Mucosa of descending colon (tissue), 3 donors: ENCODE measurements at regions not wholly inside any gene's neighbourhood (a gene's known extent, or its start where the extent isn't known, plus 50 kb on each side); places are given as distances from the start of the nearest gene placed in this dataset.

ENCODE experiments used
- ATAC-seq: fragments of 200-7000 bp; cut with Tn5 transposase; one replicate; pipeline ENCODE4 v1.9.1; 2020; ENCODE audit warnings: mild to moderate bottlenecking, moderate library complexity
- DNase-seq, 3 donors: peaks; one replicate each; pipeline ENCODE4 v3.0.0-alpha.2; 2020
- H3K36me3 ChIP-seq: fragments of 200-600 bp; one replicate; pipeline ENCODE4 v1.8.0; 2021; ENCODE audit warnings: low read depth, mild to moderate bottlenecking
- H3K4me1 ChIP-seq: fragments of 200-600 bp; one replicate; pipeline ENCODE4 v1.8.0; 2021; ENCODE audit warnings: low read depth, mild to moderate bottlenecking
- H3K4me3 ChIP-seq: fragments of 200-600 bp; one replicate; pipeline ENCODE4 v1.8.0; 2021; ENCODE audit warnings: mild to moderate bottlenecking
- H3K9me3 ChIP-seq: fragments of 200-600 bp; one replicate; pipeline ENCODE4 v1.8.0; 2021; ENCODE audit warnings: mild to moderate bottlenecking
- CTCF ChIP-seq: fragments of 200-600 bp; IDR thresholded peaks from one replicate; pipeline ENCODE4 v1.8.0; 2022; ENCODE audit warnings: antibody characterized with exemption, mild to moderate bottlenecking
- intact Hi-C, 2 donors: fragments of 100-400 bp; cut with DNase I in 1 of 2; cut with micrococcal nuclease in 1 of 2; formaldehyde crosslinking; loops; one replicate each; pipeline versions ENCODE4 v1.11.0 to v1.11.1; 2022; cut with DNase I, micrococcal nuclease
- donor health status: DM: no; HTN: no; CAD: no; lungs with moderate emphysema.
- donor health status: DM: no; HTN: no; CAD: no.
- donor health status: DM: no; HTN: yes; CAD: no.

GRCh38 chr4:110357521-110357920, 118.4 kb upstream of the ENPEP start:
- DNase-seq, result no peak
- TF ChIP-seq CTCF, result no peak
- no peaks in the 10 kb centered on the region for H3K9me3 ChIP-seq
- intact Hi-C loops, result no loop called here
- no peak overlapping the region for H3K4me3 ChIP-seq
- H3K4me1 ChIP-seq, result no peaks in the 10 kb centered on the region
- H3K36me3 ChIP-seq, result no peaks in the 10 kb centered on the region
- no peak for ATAC-seq

- no peak for TF ChIP-seq CTCF
- no peak for ATAC-seq
- Histone ChIP-seq H3K9me3 (no peaks in the 10 kb centered on the region), H3K36me3 (no peaks in the 10 kb centered on the region), H3K4me3 (no peak overlapping the region), H3K4me1 (no peaks in the 10 kb centered on the region)
- no peak for DNase-seq
- intact Hi-C loops, result no loop called here
These were observed 121.5 kb upstream of the ENPEP start for GRCh38 chr4:110354460-110354859.

- no peak for DNase-seq
- Histone ChIP-seq H3K4me1 (no peaks in the 10 kb centered on the region), H3K4me3 (no peak overlapping the region), H3K9me3 (no peaks in the 10 kb centered on the region), H3K36me3 (no peaks in the 10 kb centered on the region)
- no peak for TF ChIP-seq CTCF
- no peak for ATAC-seq
- intact Hi-C loops, result no loop called here
These were observed 123.1 kb upstream of the ENPEP start for GRCh38 chr4:110352670-110353442.

GRCh38 chr4:110348711-110349383, 127.1 kb upstream of the ENPEP start:
- no peak overlapping the region for H3K4me3 ChIP-seq
- intact Hi-C loops, result no loop called here
- DNase-seq (no peak), ATAC-seq (no peak)
- H3K9me3 ChIP-seq, result no peaks in the 10 kb centered on the region
- no peaks in the 10 kb centered on the region for H3K36me3 ChIP-seq
- no peaks in the 10 kb centered on the region for H3K4me1 ChIP-seq
- no peak for TF ChIP-seq CTCF

GRCh38 chr4:110347805-110348204, 128.2 kb upstream of the ENPEP start:
- no peak for TF ChIP-seq CTCF
- no peaks in the 10 kb centered on the region for H3K4me1 ChIP-seq
- H3K4me3 ChIP-seq, result no peak overlapping the region
- H3K9me3 ChIP-seq, result no peaks in the 10 kb centered on the region
- ATAC-seq (no peak), DNase-seq (no peak)
- intact Hi-C loops, result no loop called here
- H3K36me3 ChIP-seq, result no peaks in the 10 kb centered on the region
